ENCODE measurements at regions not wholly inside any gene's neighbourhood (a gene's known extent, or its start where the extent isn't known, plus 50 kb on each side); places are given as distances from the start of the nearest gene placed in this dataset.
"Not testable (repeated sequence)": the region's sequence is repeated elsewhere in the genome, so short reads cannot be mapped to it uniquely, and the experiment has no call there.

GRCh38 chr14:43793579-43793978 is 713.5 kb downstream of the FSCB start:
- no peak for DNase-seq

- DNase-seq, result no peak
These were observed 714.1 kb downstream of the FSCB start for GRCh38 chr14:43792980-43793379.

GRCh38 chr14:43790681-43791080 is 716.4 kb downstream of the FSCB start:
- DNase-seq, result no peak

- DNase-seq, result no peak
These were observed 717.6 kb downstream of the FSCB start for GRCh38 chr14:43789458-43789857.

GRCh38 chr14:43786066-43786762 is 720.9 kb downstream of the FSCB start:
- DNase-seq, result no peak

GRCh38 chr14:43784432-43784831 is 722.7 kb downstream of the FSCB start:
- not testable (repeated sequence) for DNase-seq

- DNase-seq, result no peak
These were observed 728.0 kb downstream of the FSCB start for GRCh38 chr14:43778937-43779639.

- DNase-seq, result no peak
These were observed 728.5 kb downstream of the FSCB start for GRCh38 chr14:43778570-43778936.

- DNase-seq, result no peak
These were observed 741.6 kb downstream of the FSCB start for GRCh38 chr14:43765474-43765873.

GRCh38 chr14:43764433-43764832 is 742.6 kb downstream of the FSCB start:
- DNase-seq, result no peak

GRCh38 chr14:43755707-43756106 is 751.4 kb downstream of the FSCB start:
- DNase-seq, result no peak

- no peak for DNase-seq
These were observed 752.2 kb downstream of the FSCB start for GRCh38 chr14:43754838-43755237.

- DNase-seq, result no peak
These were observed 761.3 kb downstream of the FSCB start for GRCh38 chr14:43745746-43746145.

GRCh38 chr14:43735932-43736331 is 771.2 kb downstream of the FSCB start:
- no peak for DNase-seq

- no peak for DNase-seq
These were observed 777.9 kb downstream of the FSCB start for GRCh38 chr14:43729143-43729542.

- no peak for DNase-seq
These were observed 800.2 kb downstream of the FSCB start for GRCh38 chr14:43706900-43707299.

- not testable (repeated sequence) for DNase-seq
These were observed 808.4 kb downstream of the FSCB start for GRCh38 chr14:43698561-43699284.

- DNase-seq, result no peak
These were observed 810.1 kb downstream of the FSCB start for GRCh38 chr14:43697003-43697402.

GRCh38 chr14:43692706-43693105 is 814.4 kb downstream of the FSCB start:
- DNase-seq, result no peak

GRCh38 chr14:43687921-43688320 is 819.2 kb downstream of the FSCB start:
- DNase-seq, result no peak

GRCh38 chr14:43677581-43677980 is 829.5 kb downstream of the FSCB start:
- no peak for DNase-seq

GRCh38 chr14:43674273-43674672 is 832.8 kb downstream of the FSCB start:
- no peak for DNase-seq

- DNase-seq, result no peak
These were observed 835.2 kb downstream of the FSCB start for GRCh38 chr14:43671716-43672485.

Measured in inflammatory macrophage treated with lipopolysaccharide for 1 hour (primary cell).